A549 (cell line): ENCODE measurements at regions not wholly inside any gene's neighbourhood (a gene's known extent, or its start where the extent isn't known, plus 50 kb on each side); places are given as distances from the start of the nearest gene placed in this dataset.

ENCODE experiments used
- CTCF ChIP-seq: fragments of >200 bp; sonication (Bioruptor Twin); formaldehyde crosslinking; IDR thresholded peaks from 3 replicates; pipeline ENCODE4 v1.5.1; 2016
- E2F6 ChIP-seq: IDR thresholded peaks from 2 replicates; pipeline ENCODE4 v1.6.1; 2012; ENCODE audit warnings: low read depth, borderline replicate concordance
- EP300 ChIP-seq, 2 experiments: fragments of >200 bp; sonication (Bioruptor Twin); formaldehyde crosslinking; IDR thresholded peaks; 2 replicates in 1 of 2; 3 replicates in 1 of 2; pipeline ENCODE4 v1.6.1; 2016 to 2017
- MAX ChIP-seq: IDR thresholded peaks from 2 replicates; pipeline ENCODE4 v1.6.1; 2012
- NR3C1 ChIP-seq: fragments of >200 bp; sonication (Bioruptor Twin); formaldehyde crosslinking; IDR thresholded peaks from 3 replicates; pipeline ENCODE4 v1.6.1; 2017
- REST ChIP-seq: fragments of 200-600 bp; sonication (generic); IDR thresholded peaks from 2 replicates; pipeline ENCODE4 v1.6.1; 2016; ENCODE audit warnings: antibody characterized with exemption, mild to moderate bottlenecking, moderate library complexity

- TF ChIP-seq E2F6: no peak
- TF ChIP-seq EP300 (IDR thresholded peaks at IDR 0.05): no peak
- TF ChIP-seq NR3C1: no peak
- TF ChIP-seq REST: no peak
- no peak for TF ChIP-seq CTCF
- TF ChIP-seq MAX: no peak
Observed at GRCh38 chr10:3391657-3392056, 219.1 kb upstream of the PITRM1 start.
